Activated CD8-positive, alpha-beta T cell treated with anti-CD3 and anti-CD28 coated beads for 36 hours (primary cell): ENCODE measurements at regions not wholly inside any gene's neighbourhood (a gene's known extent, or its start where the extent isn't known, plus 50 kb on each side); places are given as distances from the start of the nearest gene placed in this dataset.

Experiments
- ATAC-seq: fragments of 200-7000 bp; cut with Tn5 transposase; one replicate; pipeline ENCODE4 v1.10.0; 2021; ENCODE audit warnings: mild to moderate bottlenecking, moderate library complexity
- CTCF ChIA-PET: fragments of 350-600 bp; sonication (Branson Sonifier 250); formaldehyde crosslinking; loops from one replicate; lab custom pipeline; 2021; ENCODE audit warnings: antibody characterized with exemption; lab: Charles Lee
- POLR2A ChIA-PET: fragments of 350-600 bp; sonication (Branson Sonifier 250); formaldehyde crosslinking; loops from one replicate; lab custom pipeline; 2021; ENCODE audit warnings: antibody characterized with exemption; lab: Charles Lee
- DNase-seq: peaks from one replicate; pipeline ENCODE4 v3.0.0-alpha.2; 2020
- H3K27ac Mint-ChIP-seq: one replicate; pipeline ENCODE4 v1.8.0; 2021; ENCODE audit warnings: mild to moderate bottlenecking, mixed read lengths
- H3K27me3 Mint-ChIP-seq: one replicate; pipeline ENCODE4 v1.8.0; 2021; ENCODE audit warnings: mixed read lengths
- H3K36me3 Mint-ChIP-seq: one replicate; pipeline ENCODE4 v1.8.0; 2021; ENCODE audit warnings: low read depth, mixed read lengths
- H3K4me1 Mint-ChIP-seq: one replicate; pipeline ENCODE4 v1.8.0; 2021; ENCODE audit warnings: low read depth, mixed read lengths
- H3K4me3 Mint-ChIP-seq: one replicate; pipeline ENCODE4 v1.8.0; 2021; ENCODE audit warnings: mild to moderate bottlenecking, moderate library complexity, mixed read lengths
- H3K9me3 Mint-ChIP-seq: one replicate; pipeline ENCODE4 v1.8.0; 2021; ENCODE audit warnings: mixed read lengths
- intact Hi-C: fragments of 100-400 bp; cut with micrococcal nuclease; formaldehyde crosslinking; loops from one replicate; pipeline ENCODE4 v1.10.0; 2022
- TF ChIP-seq, protein P1 (sequence below): fragments of 200-600 bp; IDR thresholded peaks from one replicate; pipeline ENCODE4 v1.8.0; 2022; ENCODE audit warnings: antibody characterized with exemption, mild to moderate bottlenecking

DNA sequence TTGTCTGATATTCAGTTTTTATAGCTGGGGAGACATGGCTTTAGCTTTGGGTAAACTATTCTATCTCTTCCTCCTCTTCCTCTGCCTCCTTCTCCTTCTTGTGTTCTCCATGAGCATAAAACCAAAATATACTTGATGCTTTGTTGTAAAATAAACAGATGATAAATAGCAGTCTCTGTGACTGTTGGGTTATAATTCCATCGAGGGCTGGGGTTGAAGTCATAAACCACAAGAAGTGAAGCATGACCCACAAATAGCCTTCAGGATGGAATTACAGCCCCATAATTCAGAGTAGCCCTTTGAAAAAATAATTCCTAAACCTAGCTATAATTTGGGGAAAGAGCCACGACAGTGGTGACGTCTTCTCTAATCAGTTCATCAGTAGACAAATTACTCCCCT is 177.7 kb downstream of the SNX19 start:
- POLR2A ChIA-PET: no interaction called here
- intact Hi-C loops: no loop called here
- Mint-ChIP-seq H3K4me3 (no peak overlapping the region), H3K9me3 (peaks cover 31% of the 10 kb centered on the region), H3K27ac (no peak overlapping the region), H3K36me3 (peaks cover 1% of the 10 kb centered on the region), H3K27me3 (no peaks in the 10 kb centered on the region), H3K4me1 (peaks cover 6% of the 10 kb centered on the region)
- DNase-seq: no peak
- ATAC-seq: no peak
- TF ChIP-seq, protein P1, sequence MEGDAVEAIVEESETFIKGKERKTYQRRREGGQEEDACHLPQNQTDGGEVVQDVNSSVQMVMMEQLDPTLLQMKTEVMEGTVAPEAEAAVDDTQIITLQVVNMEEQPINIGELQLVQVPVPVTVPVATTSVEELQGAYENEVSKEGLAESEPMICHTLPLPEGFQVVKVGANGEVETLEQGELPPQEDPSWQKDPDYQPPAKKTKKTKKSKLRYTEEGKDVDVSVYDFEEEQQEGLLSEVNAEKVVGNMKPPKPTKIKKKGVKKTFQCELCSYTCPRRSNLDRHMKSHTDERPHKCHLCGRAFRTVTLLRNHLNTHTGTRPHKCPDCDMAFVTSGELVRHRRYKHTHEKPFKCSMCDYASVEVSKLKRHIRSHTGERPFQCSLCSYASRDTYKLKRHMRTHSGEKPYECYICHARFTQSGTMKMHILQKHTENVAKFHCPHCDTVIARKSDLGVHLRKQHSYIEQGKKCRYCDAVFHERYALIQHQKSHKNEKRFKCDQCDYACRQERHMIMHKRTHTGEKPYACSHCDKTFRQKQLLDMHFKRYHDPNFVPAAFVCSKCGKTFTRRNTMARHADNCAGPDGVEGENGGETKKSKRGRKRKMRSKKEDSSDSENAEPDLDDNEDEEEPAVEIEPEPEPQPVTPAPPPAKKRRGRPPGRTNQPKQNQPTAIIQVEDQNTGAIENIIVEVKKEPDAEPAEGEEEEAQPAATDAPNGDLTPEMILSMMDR: no peak
- CTCF ChIA-PET: no interaction called here

GRCh38 chr11:130740819-130741218 is 175.5 kb downstream of the SNX19 start:
- TF ChIP-seq, protein P1: no peak
- Mint-ChIP-seq H3K4me3 (no peak overlapping the region), H3K9me3 (peaks cover 22% of the 10 kb centered on the region), H3K27ac (no peak overlapping the region), H3K27me3 (peaks cover 2% of the 10 kb centered on the region), H3K36me3 (no peaks in the 10 kb centered on the region), H3K4me1 (peaks cover 6% of the 10 kb centered on the region)
- no peak for ATAC-seq
- DNase-seq: no peak
- ChIA-PET POLR2A (interaction anchor here (0.5 kb wide), 1 partner anchor 207 kb away, joined by 3 read pairs; no protein-coding TSS in a partner anchor), CTCF (no interaction called here)
- intact Hi-C loops: no loop called here

DNA sequence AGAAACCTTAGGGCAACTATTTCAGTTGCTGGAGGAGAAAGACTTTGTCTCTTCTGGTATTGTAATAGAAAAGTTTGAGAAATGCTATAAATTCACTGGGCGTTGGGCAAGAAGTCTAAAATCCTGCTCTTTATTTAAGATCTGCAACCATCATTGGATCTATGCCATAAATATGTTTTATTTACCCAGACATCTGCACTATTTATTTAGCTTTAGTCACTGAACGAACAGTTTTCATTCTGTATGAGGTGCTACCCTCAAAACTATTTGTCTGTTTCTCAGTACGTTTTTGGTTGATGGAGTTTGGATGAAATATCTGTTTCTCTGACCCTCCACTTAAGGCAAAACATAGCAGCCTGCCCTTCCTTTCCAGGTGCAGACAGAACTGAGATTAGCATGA is 171.5 kb downstream of the SNX19 start:
- intact Hi-C loops: no loop called here
- Mint-ChIP-seq H3K27me3 (peaks cover 13% of the 10 kb centered on the region), H3K9me3 (peaks cover 16% of the 10 kb centered on the region), H3K4me3 (no peak overlapping the region), H3K36me3 (no peaks in the 10 kb centered on the region), H3K4me1 (no peaks in the 10 kb centered on the region), H3K27ac (no peak overlapping the region)
- ChIA-PET CTCF (interaction anchor here (0.8 kb wide), 1 partner anchor 117 kb away, joined by 3 read pairs; no protein-coding TSS in a partner anchor), POLR2A (no interaction called here)
- DNase-seq (no peak), ATAC-seq (no peak)
- TF ChIP-seq, protein P1: no peak

DNA sequence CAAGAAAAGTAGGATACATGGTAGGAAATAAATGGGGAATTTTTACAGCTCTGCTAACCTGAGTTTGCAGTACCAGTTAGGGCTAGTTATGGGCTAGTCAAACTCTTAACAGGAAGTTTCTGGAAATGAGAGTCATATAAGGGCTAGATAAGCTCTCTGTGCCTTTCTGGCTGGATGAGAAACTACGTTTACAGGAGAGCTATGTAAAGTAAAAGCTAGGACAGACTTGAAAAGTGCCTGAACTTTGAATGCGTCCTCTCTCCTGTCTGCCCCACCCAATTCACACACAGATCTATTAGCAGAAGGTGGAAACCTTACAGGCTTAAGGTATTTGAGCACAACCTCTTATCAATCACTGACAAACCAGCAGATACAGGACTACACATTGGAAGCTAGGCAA is 167.1 kb downstream of the SNX19 start:
- H3K4me3 Mint-ChIP-seq: no peak overlapping the region
- POLR2A ChIA-PET: no interaction called here
- H3K27me3 Mint-ChIP-seq: peaks cover 17% of the 10 kb centered on the region
- H3K36me3 Mint-ChIP-seq: no peaks in the 10 kb centered on the region
- CTCF ChIA-PET: no interaction called here
- no peaks in the 10 kb centered on the region for H3K4me1 Mint-ChIP-seq
- TF ChIP-seq, protein P1: no peak
- intact Hi-C loops: no loop called here
- ATAC-seq: no peak
- DNase-seq: no peak
- H3K9me3 Mint-ChIP-seq: no peaks in the 10 kb centered on the region
- no peak overlapping the region for H3K27ac Mint-ChIP-seq

GRCh38 chr11:130760515-130761125 is 155.7 kb downstream of the SNX19 start:
- DNase-seq (no peak), ATAC-seq (no peak)
- Mint-ChIP-seq H3K27ac (no peak overlapping the region), H3K4me3 (no peak overlapping the region), H3K4me1 (no peaks in the 10 kb centered on the region), H3K36me3 (no peaks in the 10 kb centered on the region), H3K27me3 (no peaks in the 10 kb centered on the region), H3K9me3 (no peaks in the 10 kb centered on the region)
- intact Hi-C loops: no loop called here
- TF ChIP-seq, protein P1: no peak
- ChIA-PET CTCF (interaction anchor here (1.0 kb wide), 1 partner anchor 102 kb away, joined by 3 read pairs; no protein-coding TSS in a partner anchor), POLR2A (interaction anchor here (0.6 kb wide), 1 partner anchor 1654 kb away, joined by 3 read pairs; no protein-coding TSS in a partner anchor)
